HG02759 (cell line): ENCODE measurements at regions not wholly inside any gene's neighbourhood (a gene's known extent, or its start where the extent isn't known, plus 50 kb on each side); places are given as distances from the start of the nearest gene placed in this dataset.

Experiments
- ATAC-seq: cut with Tn5 transposase; IDR thresholded peaks from one replicate; pipeline ENCODE4 v1.9.1; 2021; ENCODE audit warnings: mild to moderate bottlenecking, moderate library complexity; ENCODE audit not compliant: unreplicated experiment

GRCh38 chr1:57886376-57886775, 462.5 kb upstream of the DAB1 start:
- no peak for ATAC-seq

DNA sequence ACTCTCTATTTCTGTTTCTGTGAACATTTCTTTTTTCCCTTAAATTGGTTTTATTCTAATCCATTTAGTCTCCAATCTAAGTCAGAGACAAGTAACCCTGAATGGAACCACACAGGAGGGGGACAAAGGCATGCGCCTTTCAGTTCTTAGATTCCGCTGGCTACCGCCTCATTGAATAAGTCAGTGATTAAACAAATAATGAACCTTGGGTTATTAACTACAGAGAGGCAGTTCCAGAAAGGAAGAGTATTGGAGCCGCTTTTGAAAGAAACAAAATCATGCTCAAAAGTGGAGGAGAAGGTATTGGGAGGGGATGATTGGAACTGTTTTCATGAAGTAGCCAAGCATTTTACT, 459.8 kb upstream of the DAB1 start:
- ATAC-seq, result no peak

GRCh38 chr1:57882934-57883641, 459.2 kb upstream of the DAB1 start:
- no peak for ATAC-seq

- ATAC-seq, result no peak
Observed at GRCh38 chr1:57882072-57882471, 458.2 kb upstream of the DAB1 start.

- no peak for ATAC-seq
Observed at GRCh38 chr1:57881639-57882038, 457.8 kb upstream of the DAB1 start.

GRCh38 chr1:57879700-57880099, 455.8 kb upstream of the DAB1 start:
- ATAC-seq, result no peak

DNA sequence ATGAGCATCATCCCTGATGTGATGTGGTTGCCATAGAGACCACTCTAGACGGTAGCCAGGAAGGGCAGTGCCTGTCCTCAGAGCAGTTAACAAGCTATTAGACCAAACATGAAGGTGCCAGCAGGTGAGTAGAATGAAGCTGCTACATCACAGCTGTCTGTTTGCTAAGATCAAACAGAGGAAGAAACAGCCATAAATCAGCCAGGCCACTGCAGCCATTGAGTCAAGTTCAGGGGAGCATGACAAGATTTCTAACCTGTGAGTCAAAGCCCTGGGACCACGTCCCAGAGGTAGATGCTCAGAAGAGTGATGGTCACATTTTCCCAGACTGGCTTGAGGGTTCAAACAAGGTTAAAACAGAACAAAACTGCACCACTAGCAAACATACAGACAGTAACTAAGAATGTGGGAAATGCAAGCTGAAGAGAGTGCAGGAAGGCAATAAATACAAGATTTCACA, 450.6 kb upstream of the DAB1 start:
- no peak for ATAC-seq

DNA sequence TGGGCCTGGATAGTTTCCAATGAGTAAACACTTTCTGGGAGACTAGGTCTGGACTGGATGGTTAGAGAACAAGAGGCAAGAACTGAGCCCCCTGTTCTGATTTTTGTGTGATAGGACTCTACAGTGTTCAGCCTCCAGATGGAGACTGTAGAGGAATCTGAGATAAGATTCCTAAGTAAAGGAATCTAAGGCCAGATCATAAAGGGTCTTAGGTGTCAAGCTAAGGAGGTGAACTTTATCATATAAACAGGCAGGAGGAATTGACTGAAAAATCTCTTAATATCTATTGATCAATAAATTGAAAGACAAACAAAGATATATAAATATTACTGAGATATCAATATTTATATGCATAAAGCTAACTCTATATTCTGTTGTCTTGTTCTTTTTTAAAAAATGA, 449.1 kb upstream of the DAB1 start:
- ATAC-seq, result no peak

GRCh38 chr1:57868908-57869307, 445.0 kb upstream of the DAB1 start:
- ATAC-seq, result no peak

- no peak for ATAC-seq
Observed at GRCh38 chr1:57868239-57868638, 444.4 kb upstream of the DAB1 start.

DNA sequence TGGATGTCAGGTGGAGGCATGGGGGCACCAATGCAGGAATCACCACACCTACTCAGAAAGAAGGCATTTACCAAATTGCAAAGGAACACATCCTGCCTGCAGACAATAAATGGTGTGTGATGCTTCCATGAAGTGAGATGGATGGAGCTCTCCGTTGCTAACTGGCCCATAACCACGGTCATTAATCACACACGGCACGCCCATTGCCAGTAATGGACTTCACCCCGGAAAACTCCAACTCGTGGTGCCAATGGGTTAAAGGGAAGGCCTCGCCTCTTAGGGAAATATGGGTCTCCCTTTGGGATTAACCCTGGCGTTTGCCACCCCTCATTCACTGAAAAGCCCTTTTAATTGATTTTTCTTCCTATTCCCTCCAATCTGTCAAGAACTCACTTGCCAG, 443.1 kb upstream of the DAB1 start:
- ATAC-seq, result no peak

- ATAC-seq, result no peak
Observed at GRCh38 chr1:57860931-57861565, 437.2 kb upstream of the DAB1 start.

DNA sequence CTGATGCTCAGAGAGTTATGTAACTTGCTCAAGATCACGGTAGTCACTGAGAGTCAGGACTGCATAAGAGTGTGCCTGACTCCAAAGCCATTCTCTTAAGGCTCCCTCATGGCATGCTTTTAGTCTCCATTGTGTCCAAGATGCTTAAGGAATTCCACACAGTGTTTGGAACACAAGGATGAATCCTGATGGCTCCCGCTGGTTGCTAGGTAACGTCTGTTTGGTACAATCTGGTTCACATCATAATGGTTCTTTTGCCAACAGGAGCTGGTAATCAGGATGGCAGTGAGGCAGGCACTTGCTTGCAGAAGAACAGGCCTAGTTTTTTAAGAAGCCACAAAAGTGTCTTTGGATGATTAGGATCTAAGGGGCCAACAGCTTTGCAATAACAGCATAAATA, 436.5 kb upstream of the DAB1 start:
- ATAC-seq, result no peak

DNA sequence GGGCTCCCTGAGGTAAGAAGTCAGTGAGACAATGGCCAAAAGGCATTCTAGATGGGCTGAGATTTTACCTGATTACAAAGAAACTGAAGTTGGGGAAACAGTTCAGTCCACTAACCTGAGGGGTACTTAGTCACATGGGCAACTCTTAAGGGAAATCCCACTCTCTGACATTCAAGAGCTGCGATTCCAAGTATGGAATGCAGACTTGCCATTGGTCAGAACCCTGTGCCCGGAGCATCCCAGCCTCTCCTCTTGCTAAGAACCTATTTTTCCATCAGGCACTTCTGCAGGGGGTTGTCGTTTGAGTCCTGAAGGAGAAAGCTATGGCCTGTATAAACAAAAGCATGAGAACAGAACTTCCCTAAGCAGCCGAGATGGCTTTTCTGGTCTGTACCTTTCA, 434.9 kb upstream of the DAB1 start:
- ATAC-seq, result no peak

DNA sequence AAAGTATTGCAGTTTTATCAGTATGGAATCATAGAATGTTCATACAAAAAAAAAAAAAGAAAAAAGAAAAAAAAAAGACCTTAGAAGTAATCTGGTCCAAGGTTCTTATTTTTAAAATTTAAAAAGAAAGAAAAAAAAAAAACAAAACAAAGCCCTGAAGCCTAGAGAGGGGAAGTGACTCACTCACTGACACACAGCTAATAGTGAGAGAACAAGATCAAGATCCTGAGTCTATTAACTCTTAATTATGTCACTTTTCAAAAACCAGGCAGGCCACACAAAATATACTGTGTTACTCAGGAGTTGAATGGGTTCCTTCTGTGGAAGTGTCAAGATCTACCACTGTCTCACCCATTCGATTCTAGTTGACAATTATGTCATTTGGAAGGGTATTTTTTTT, 433.9 kb upstream of the DAB1 start:
- no peak for ATAC-seq

DNA sequence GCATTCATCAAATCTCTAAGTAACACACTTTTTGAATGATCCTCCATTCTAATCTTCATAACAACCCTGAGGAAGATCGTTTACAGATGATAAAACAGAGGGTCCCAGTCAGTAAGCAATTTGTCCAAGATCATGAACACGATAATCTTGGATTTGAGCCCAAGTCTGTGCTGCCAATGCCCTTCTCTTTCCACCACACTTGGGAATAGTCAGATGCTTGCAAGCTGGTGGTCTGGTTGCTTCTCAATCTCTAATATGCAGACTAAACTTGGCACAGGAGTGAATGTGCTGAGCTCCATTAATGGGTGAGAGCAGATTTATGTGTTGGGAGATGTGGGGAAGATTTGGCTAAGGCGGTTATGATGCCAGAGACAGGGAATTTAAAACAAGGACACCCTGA, 430.6 kb upstream of the DAB1 start:
- no peak for ATAC-seq

DNA sequence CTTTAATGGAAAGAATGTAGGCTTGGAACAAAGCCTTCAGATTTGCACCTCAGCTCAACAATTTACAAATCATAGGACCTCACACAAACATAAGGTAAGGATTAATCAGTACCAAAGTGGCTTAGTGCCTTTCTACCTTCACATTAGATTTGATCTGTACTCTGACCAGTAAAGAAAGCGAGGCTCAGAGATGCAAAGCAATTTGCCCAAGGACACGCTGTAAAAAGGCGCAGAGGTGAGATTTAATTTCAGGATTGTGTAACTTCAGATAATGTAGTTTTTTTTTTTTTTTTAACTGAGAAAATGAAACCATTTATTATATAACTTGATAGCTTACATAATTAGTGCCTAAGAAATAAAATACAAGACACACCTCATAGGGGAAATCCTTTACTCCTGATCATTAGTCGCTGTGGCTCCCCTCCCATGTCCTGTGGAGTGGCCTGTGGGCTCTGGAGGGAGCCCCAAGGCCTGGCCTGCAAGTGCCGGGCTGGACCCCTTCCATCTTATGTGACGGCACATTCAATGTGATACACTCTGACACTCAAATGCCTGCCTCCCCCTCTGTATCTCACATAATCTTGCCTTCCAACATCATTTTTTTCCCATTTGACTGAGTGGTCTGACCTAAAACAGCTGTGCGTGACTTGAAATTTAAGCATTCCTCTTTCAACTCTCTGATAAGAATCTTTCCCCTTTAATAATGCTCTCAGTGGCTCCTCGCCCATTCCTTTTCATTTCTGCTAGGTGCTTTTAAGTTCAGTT, 426.5 kb upstream of the DAB1 start:
- no peak for ATAC-seq

DNA sequence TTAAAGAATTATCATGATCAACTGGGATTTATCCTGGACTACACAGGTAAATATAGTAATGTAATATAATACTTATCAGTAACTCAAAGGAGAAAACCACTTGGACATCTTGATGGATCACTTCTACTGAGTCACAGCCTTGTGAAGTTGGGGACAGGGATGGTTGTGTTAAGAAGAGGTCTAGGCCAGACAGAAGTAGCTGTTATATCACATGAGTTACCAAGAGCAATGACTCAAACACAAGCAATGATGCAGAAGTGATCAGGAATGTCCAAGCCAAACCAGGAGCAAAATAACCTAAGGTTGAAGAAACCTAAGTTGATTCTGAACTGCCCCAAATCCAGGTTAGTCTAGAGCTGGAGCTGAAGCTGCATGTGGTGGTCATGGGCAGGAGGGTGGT, 424.5 kb upstream of the DAB1 start:
- no peak for ATAC-seq

GRCh38 chr1:57845041-57845440, 421.2 kb upstream of the DAB1 start:
- no peak for ATAC-seq

GRCh38 chr1:57844382-57844980, 420.6 kb upstream of the DAB1 start:
- ATAC-seq, result no peak

DNA sequence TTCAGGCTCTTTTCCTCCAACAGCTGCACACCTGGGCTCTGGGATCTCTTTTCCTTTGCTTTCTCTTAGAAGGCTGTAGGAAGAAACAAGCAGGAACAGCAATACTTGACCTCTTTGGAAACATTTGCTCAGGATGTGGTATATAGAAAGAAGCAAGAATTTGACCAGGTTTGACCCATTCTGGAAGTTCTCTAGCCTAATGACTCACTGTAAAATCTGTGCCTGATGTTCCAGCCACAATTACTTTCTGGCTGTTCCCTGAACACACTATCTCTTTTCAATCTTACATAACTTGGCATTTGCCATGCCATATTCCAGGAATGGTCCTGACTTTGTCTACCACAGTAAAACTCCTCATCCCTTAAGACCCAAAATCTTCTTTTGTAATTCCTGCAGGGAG, 419.9 kb upstream of the DAB1 start:
- ATAC-seq, result no peak

DNA sequence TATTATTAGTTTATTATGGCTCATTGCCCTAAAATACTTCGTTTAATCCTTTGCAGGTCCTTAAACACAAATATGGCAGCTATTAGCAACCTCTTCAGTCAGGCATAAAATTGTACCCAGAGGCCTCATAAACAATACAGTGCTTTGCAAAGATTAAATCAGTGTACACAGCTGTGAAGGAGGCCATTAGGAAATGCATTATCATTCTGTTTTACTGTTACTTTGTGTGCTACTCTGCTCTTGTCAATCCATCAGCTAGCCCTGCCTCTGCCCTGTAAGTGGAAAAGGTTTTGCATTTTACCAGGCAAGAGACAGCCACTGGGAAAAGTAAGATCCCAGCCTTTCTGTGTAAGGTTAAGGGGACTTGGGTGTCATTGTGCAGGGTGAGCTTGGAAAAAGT, 415.7 kb upstream of the DAB1 start:
- no peak for ATAC-seq
